NCI-H2171 (cell line): ENCODE measurements at regions not wholly inside any gene's neighbourhood (a gene's known extent, or its start where the extent isn't known, plus 50 kb on each side); places are given as distances from the start of the nearest gene placed in this dataset.
A peak's percentile ranks its signal among the peaks of the same experiment; 100 is the strongest.

Experiments used
- DNase-seq: peaks from one replicate; lab custom pipeline; 2025; lab: John Stamatoyannopoulos, UW

- no peak for DNase-seq
These were observed 183.7 kb upstream of the CAMK1G start for GRCh38 chr1:209399800-209400199.

DNA sequence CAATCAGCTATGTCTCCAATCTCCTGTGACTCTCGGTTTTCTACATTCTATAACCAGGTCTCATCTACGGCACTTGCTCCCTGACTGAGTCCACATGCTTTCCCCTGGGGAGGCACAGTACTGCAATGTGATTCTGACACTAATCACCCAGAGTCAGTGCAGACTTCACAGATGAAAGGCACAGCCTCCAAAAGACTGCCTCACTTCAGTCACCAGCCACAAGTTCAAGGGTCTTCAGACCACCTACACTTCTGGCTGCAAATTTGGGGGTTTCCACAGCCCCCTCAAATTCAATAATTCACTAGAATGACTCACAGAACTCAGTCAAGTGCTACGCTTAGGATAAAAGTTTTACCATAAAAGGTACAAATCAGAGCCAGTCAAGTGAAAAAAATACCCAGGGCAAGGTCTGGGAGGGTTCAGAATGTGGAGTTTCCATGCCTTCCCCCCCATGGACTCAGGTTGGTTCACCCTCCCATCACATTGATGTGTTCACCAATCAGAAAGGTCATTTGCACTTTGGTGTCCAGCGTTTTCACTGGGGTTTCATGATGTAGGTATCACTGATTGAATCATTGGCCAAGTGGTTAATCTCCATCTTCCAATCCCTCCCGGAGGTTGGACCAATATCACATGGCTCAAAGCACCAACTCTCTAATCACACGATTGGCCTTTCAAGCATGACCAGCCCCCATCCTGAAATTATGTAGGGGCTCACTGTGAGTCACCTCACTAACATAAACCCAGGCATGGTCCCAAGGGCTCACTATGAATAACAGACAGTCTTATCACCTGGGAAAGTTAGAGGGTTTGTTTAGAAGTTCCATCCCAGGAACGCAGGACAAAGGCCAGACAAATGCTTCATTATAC, 182.9 kb upstream of the CAMK1G start:
- no peak for DNase-seq

DNA sequence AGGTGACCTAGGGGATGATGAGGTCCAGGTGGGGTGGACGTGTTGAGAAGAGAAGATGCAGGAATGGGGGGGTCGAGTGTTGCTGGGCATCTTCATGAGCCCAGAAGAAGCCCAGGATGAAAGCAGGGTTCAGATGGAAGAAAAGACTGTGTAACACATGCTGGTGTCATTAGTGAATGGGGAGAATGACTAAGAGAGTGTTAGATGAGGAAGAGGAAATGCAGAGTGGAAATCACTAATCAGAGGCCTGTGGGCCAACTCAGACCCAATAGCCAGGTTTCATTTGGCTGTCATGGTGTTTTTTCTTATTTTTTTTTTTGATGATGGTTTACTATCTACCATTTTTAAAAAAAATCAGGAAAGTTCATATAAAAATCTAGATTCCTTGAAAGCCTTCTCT, 180.8 kb upstream of the CAMK1G start:
- no peak for DNase-seq

GRCh38 chr1:209403921-209404320, 179.6 kb upstream of the CAMK1G start:
- no peak for DNase-seq

DNA sequence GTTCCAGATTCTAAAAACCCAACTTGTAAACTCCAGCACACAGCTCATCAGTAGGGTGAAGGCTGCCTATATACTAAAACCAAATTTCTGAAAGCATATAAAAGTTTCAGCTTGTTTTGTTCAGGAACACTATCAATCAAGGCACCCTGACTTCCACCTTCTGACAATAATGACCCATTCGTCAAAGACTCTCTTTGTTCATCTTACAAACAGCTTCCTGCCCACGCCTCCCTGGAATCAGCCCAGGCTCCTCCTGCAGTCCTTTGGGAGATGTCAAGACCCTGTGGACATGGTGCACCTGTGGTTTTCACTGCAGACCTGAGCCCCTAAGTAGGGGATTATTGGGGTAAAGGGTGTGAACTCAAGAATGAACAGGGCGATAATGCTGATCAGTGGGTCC, 178.9 kb upstream of the CAMK1G start:
- no peak for DNase-seq

DNA sequence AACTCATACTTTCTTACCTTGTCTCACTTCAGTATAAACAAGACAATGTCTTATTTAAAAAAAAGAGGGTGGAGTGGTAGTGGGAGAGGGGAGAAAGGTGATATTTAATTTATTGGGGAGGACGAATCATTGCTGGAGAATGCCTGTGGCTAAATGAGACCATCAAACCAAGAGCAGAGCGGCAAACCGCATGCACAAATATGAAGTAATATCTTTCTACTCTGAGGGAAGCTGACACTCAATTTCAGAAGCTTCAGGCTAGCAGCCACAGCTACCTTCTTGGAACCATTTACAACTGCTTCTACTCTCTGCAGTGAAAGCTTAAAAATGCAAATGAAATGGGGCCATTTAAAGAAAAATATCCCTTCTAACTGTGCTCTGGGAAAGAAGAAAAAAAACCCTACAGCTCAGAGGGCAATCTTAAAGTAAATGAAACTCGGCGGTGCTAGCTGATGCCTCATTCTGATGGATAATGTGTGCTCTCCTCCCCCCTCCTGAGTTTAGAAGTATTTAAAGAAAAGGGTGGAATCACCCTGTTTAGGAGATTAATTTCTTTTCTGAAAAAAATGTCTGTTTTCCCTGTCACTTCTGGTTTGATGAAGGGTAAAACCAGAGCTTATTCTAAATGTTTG, 178.2 kb upstream of the CAMK1G start:
- no peak for DNase-seq

- DNase-seq = no peak
These were observed 177.3 kb upstream of the CAMK1G start for GRCh38 chr1:209406168-209406567.

GRCh38 chr1:209406595-209406994, 176.9 kb upstream of the CAMK1G start:
- no peak for DNase-seq

DNA sequence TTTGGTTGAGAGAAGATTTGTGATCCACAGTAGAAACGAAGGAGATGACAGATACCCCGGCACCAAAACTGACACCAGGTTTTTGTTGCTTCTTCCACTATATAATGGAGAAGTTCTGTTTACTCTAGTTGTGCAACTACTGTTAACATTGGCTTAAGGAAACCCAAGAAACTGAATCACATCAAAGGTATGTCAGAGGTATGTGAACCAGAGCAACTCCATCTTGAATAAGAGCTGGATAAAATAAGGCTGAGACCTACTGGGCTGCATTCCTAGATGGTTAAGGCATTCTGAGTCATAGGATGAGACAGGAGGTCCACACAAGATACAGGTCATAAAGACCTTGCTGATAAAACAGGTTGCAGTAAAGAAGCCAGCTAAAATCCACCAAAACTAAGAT, 173.7 kb upstream of the CAMK1G start:
- no peak for DNase-seq

GRCh38 chr1:209411491-209411929, 172.0 kb upstream of the CAMK1G start:
- no peak for DNase-seq

DNA sequence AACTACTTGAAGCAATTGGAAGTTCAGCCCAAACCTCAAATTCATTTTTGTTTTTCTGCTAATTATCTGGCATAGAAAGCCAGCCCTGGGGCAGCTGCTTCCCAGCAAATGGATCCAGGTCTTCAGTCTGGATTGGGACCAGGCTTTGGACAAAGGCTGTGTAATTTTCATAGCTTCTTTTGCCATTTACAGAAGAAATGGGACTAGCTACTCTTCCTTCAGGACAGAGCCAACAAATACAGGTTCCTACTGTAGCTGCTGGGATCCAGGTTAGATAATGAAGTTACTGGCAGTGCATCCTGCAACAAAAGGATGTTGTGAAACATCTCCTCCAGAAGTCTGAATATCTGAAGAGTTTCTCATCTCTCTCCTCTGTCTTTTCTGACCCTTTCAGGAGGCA, 171.5 kb upstream of the CAMK1G start:
- no peak for DNase-seq

DNA sequence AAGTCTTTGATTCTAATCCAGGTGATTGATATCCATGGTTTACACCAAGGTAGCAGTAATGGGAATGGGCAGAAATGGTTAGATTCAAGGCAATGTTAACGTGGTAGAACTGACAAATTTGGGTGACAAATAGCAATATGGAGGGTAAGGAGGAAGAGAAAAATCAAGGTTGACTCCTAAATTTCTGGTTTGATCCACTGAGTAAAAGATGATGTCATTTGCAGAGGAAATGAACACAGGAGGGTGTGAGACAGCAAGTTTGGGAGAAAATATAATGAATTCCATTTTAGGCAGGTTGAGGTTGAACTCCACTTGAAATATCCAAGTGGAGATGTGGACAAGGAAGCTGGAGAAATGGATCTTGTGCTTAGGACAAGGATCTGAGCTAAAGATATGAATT, 170.9 kb upstream of the CAMK1G start:
- no peak for DNase-seq

DNA sequence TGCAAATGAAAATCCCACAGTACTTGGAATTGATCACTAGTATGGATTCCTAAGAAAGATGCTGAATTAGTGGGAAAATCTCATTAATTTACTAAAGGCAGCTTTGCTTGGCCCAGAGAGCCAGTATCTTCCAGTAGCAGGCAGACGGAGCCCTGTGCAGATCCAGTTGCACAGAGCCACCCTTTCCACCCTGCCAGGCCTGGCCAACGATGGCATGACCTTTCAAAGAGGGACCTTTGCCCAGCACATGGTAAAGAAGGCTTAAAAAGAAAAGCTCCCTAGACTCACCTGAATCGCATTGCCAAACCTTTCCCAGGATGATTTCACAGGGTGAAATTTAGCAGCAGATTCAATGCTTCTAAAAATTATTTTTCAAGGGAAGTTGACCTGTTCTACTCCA, 170.5 kb upstream of the CAMK1G start:
- DNase-seq = no peak

- no peak for DNase-seq
These were observed 168.6 kb upstream of the CAMK1G start for GRCh38 chr1:209414803-209415329.

DNA sequence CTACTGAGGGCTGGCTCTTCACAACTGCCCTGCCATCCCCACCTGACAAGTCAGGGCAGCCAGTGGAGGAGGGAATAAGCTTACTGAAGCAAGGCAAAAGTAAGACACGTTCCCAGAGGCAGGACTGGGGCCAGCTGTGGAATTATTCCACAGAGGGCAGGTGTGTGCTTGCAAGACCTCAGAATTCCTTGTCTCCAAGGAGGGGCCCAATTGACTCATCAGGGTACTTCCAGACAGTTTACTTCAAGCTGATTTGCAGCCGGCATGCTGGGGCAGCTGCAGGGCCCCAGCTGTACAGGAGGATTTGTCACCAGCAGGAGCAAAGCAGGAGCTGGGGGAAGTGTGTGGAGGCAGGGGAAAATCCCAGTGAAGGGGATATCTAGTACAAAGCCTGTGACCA, 167.5 kb upstream of the CAMK1G start:
- DNase-seq = peak; percentile 85

DNA sequence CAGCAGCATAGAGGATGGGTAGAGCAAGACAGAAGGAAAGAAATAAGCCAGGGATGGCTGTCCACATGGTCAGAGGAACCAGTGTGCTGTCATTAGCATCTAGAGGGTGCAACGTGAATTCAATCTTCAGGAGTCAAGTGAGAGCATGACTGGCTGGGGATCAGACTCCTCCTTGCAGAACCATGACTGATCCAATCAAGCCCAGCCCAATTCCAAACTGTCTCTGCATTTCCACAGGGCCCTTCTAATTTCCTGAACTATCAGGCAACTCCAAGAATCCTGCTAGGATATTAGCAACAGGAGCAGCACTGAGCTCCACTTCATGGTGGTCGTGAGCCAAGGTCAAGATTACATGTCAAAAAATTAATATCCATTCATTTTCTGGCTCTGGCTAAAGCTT, 166.8 kb upstream of the CAMK1G start:
- DNase-seq = no peak

DNA sequence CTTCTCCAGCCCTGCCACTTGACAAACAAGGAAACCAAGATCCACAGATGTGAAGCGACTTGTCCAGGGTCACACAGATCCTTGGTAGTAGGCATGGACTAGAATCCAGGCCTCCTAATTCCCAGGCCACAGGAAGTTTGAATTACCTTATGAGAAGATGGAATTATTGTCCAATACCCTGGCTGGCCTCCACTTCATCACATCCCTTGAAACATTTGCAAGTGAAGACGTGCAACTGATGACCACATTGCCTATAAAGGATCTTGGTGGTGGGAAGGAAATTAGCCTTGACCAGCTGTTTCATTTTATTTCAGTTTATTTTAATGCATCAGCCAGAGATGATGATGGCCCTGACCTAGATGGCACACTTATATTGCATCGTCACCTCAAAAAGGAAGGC, 165.8 kb upstream of the CAMK1G start:
- no peak for DNase-seq

DNA sequence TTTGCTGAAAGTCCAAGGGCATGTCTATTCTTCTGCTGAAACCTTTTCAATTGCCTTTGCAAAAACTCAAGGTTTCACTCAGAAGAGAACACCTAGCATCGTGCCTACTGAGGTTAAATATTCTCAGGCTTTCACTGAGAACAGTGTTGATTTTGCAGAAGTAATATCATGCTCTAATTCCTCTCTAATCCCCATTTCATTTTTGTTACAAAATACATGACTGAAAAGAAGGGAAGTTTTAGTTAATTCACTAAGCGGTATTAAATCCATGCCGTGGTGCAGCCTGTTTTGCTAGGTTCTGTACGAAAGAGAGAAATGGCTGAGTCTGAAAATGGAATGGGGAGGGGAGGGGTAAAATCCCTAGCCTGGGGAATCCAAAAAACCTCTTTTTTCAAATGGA, 163.2 kb upstream of the CAMK1G start:
- no peak for DNase-seq

GRCh38 chr1:209421186-209421585, 162.3 kb upstream of the CAMK1G start:
- DNase-seq = no peak

- DNase-seq = no peak
These were observed 161.4 kb upstream of the CAMK1G start for GRCh38 chr1:209421978-209422680.

GRCh38 chr1:209425959-209426358, 157.6 kb upstream of the CAMK1G start:
- DNase-seq = no peak

DNA sequence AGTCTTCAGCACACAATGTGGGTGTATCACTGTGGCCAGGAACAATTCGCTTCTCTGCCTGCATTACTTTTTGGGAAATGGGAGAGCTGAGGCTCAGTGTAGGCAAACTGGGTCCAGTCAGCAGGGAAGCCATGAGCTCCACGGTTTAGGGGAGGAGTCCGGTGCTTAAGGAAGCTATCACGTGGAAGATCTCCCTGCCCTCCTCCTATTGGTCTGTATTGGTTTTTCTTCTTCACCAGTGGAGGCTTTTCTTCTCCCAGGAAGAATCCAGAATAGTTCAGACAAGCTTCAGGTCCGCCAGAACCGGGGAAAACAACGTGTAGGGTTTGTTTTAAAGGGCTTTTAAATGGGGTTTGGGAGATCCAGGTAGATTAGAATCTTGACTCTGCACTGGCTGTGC, 156.2 kb upstream of the CAMK1G start:
- DNase-seq = no peak

DNA sequence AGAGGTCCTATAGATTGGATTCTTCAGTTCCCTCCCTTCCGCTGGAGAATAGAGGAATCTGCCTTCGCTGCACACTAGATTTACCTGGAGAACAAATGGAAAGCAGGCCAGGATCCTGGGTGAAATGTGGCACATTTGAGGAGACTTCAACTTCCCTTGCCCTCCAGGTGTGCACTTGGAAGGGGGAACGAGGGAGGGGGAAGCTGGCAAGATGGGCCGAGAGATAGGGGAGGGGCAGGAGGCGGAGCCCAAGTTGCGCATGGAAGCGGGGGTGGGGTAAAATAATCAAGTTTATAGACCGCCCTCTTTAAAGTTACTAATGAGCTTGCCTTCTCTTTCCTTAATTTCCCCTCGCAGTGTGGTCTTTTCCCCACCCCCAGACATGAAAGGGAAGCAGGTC, 155.7 kb upstream of the CAMK1G start:
- DNase-seq = no peak
